ENCODE measurements at regions not wholly inside any gene's neighbourhood (a gene's known extent, or its start where the extent isn't known, plus 50 kb on each side); places are given as distances from the start of the nearest gene placed in this dataset.

DNA sequence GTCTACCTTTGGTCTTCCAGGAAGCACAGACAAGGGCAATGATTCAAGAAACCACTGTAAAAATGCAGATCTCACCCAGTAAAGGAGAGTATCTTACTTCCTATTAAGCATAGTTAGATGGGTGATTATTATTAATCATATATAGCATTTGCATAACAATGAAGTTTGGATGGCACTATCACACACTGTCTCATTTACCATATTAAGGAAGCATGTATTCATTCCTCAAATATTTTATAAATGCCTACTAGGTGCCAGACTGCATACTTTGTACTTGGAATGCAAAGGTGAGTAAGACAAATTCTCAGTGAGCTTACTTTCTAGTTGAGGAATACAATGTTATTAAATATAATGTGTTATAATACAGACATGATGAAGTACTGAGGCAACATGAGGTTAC is 53.9 kb upstream of the SKAP2 start:
- Histone ChIP-seq H3K4me2 (ENCODE audit: insufficient read depth, low read length) (no peak overlapping the region), H3K9me3 (ENCODE audit: low read depth, low read length) (no peaks in the 10 kb centered on the region), H4K20me1 (ENCODE audit: insufficient read depth, low read length) (no peaks in the 10 kb centered on the region), H3K79me2 (ENCODE audit: insufficient read depth, low read length) (no peaks in the 10 kb centered on the region), H3K27me3 (ENCODE audit: insufficient read depth, low read length) (no peaks in the 10 kb centered on the region), H2AFZ (ENCODE audit: low read length) (no peak overlapping the region), H3K4me3 (ENCODE audit: insufficient read depth, low read length) (no peak overlapping the region), H3K4me1 (ENCODE audit: insufficient read depth, low read length) (no peaks in the 10 kb centered on the region), H3K36me3 (ENCODE audit: insufficient read depth, low read length) (no peaks in the 10 kb centered on the region), H3K27ac (ENCODE audit: low read depth, low read length) (no peak overlapping the region)
- no peak for DNase-seq (ENCODE audit: insufficient read length, low spot score, missing footprints)
- TF ChIP-seq, protein P1, sequence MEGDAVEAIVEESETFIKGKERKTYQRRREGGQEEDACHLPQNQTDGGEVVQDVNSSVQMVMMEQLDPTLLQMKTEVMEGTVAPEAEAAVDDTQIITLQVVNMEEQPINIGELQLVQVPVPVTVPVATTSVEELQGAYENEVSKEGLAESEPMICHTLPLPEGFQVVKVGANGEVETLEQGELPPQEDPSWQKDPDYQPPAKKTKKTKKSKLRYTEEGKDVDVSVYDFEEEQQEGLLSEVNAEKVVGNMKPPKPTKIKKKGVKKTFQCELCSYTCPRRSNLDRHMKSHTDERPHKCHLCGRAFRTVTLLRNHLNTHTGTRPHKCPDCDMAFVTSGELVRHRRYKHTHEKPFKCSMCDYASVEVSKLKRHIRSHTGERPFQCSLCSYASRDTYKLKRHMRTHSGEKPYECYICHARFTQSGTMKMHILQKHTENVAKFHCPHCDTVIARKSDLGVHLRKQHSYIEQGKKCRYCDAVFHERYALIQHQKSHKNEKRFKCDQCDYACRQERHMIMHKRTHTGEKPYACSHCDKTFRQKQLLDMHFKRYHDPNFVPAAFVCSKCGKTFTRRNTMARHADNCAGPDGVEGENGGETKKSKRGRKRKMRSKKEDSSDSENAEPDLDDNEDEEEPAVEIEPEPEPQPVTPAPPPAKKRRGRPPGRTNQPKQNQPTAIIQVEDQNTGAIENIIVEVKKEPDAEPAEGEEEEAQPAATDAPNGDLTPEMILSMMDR (IDR thresholded peaks at IDR 0.05; ENCODE audit: extremely low read depth, low read depth, low read length): no peak

DNA sequence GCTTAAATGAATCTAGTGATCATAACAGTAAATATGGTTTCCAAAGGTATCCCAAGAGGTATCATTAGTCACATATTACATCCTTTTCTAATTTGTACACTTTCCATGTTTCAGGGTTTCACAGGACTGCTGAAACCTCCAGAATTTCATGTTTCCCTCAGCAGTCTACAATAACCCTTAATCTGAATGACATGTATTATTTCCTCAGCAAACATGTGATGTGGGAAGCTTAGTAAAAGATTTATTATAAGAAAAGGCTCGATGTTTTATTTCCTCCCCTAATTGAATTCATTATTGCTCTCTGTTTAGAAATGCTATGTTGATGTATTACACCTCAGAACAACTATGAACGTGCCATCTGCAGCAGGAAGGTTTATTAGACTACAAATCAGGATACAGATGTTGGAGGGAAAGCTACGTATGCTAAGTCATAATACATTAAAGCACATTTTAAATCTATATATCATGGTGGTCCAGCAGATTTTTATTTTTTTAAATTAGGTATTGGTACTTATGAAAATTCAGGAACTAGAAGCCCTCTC is 52.5 kb upstream of the SKAP2 start:
- Histone ChIP-seq H3K4me1 (ENCODE audit: insufficient read depth, low read length) (no peaks in the 10 kb centered on the region), H3K4me2 (ENCODE audit: insufficient read depth, low read length) (no peak overlapping the region), H3K36me3 (ENCODE audit: insufficient read depth, low read length) (no peaks in the 10 kb centered on the region), H3K4me3 (ENCODE audit: insufficient read depth, low read length) (no peak overlapping the region), H3K9me3 (ENCODE audit: low read depth, low read length) (no peaks in the 10 kb centered on the region), H2AFZ (ENCODE audit: low read length) (no peak overlapping the region), H3K79me2 (ENCODE audit: insufficient read depth, low read length) (no peaks in the 10 kb centered on the region), H3K27me3 (ENCODE audit: insufficient read depth, low read length) (no peaks in the 10 kb centered on the region), H3K27ac (ENCODE audit: low read depth, low read length) (no peak overlapping the region), H4K20me1 (ENCODE audit: insufficient read depth, low read length) (no peaks in the 10 kb centered on the region)
- DNase-seq (ENCODE audit: insufficient read length, low spot score, missing footprints): no peak
- TF ChIP-seq, protein P1 (IDR thresholded peaks at IDR 0.05; ENCODE audit: extremely low read depth, low read depth, low read length): no peak

DNA sequence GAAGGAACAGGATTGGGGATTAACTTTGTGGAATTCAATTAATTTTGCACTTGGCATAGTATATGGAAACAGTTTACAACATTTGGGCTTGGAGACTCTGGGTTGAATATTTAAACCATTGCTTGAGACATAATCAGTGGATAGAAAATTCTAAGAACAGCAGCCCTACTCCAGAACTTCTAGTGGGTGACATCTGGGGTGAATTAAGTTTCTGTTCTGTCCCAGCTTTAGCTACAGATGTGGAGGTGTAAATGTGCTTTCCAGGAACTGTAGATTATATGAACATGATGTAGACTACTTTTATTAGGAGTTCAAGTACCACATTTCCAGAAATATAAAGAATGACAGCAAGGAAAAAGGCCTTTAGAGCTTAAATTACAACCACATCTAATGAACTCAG is 51.9 kb upstream of the SKAP2 start:
- no peak for DNase-seq (ENCODE audit: insufficient read length, low spot score, missing footprints)
- Histone ChIP-seq H3K4me2 (ENCODE audit: insufficient read depth, low read length) (no peak overlapping the region), H3K4me3 (ENCODE audit: insufficient read depth, low read length) (no peak overlapping the region), H3K36me3 (ENCODE audit: insufficient read depth, low read length) (no peaks in the 10 kb centered on the region), H2AFZ (ENCODE audit: low read length) (no peak overlapping the region), H4K20me1 (ENCODE audit: insufficient read depth, low read length) (no peaks in the 10 kb centered on the region), H3K27ac (ENCODE audit: low read depth, low read length) (no peak overlapping the region), H3K9me3 (ENCODE audit: low read depth, low read length) (no peaks in the 10 kb centered on the region), H3K4me1 (ENCODE audit: insufficient read depth, low read length) (no peaks in the 10 kb centered on the region), H3K79me2 (ENCODE audit: insufficient read depth, low read length) (no peaks in the 10 kb centered on the region), H3K27me3 (ENCODE audit: insufficient read depth, low read length) (no peaks in the 10 kb centered on the region)
- TF ChIP-seq, protein P1 (IDR thresholded peaks at IDR 0.05; ENCODE audit: extremely low read depth, low read depth, low read length): no peak

Measured in osteoblast (primary cell).